ENCODE measurements at regions not wholly inside any gene's neighbourhood (a gene's known extent, or its start where the extent isn't known, plus 50 kb on each side); places are given as distances from the start of the nearest gene placed in this dataset.

GRCh38 chr5:52517667-52518066 lies 270.0 kb upstream of the ITGA1 start:
- H2BK5ac ChIP-seq (ENCODE audit: low read depth, low read length), result no peak overlapping the region
- no peaks in the 10 kb centered on the region for H3K23me2 ChIP-seq (ENCODE audit: low read depth, low read length)
- no peak overlapping the region for H4K91ac ChIP-seq (replicated peaks; ENCODE audit: insufficient read length, low read length)
- no peak overlapping the region for H3K14ac ChIP-seq (ENCODE audit: insufficient read length)
- no peak overlapping the region for H2BK120ac ChIP-seq (replicated peaks; ENCODE audit: low read depth, low read length)
- no peak for FAIRE-seq
- H2AFZ ChIP-seq (ENCODE audit: low read length), result no peak overlapping the region
- no peaks in the 10 kb centered on the region for H4K20me1 ChIP-seq (replicated peaks in 1 of 2; ENCODE audit: control insufficient read depth in 1 of 2, insufficient read depth in 2 of 2, low read length in 2 of 2)
- no peak overlapping the region for H2BK15ac ChIP-seq (ENCODE audit: low read length)
- H3K9me3 ChIP-seq (ENCODE audit: insufficient read depth in 2 of 2, low read depth in 1 of 2, low read length in 1 of 2), result no peaks in the 10 kb centered on the region; a peak in 1 of 4 replicates
- H2AK5ac ChIP-seq (ENCODE audit: low read depth, low read length), result no peak overlapping the region
- no peak overlapping the region for H4K8ac ChIP-seq (ENCODE audit: extremely low read depth, insufficient read depth, low read length)
- WGBS, 2 experiments (ENCODE audit: extremely low coverage in 1 of 2, insufficient coverage in 1 of 2, insufficient read length in 1 of 2, insufficient replicate concordance in 2 of 2, low coverage in 1 of 2, low lambda C conversion rate in 2 of 2, missing lambda C conversion rate in 1 of 2), result 86% methylated on average over 17 of the region's 18 CpGs; no CpG with 5 or more reads in 1 of the 2 experiments
- no peak overlapping the region for H3K56ac ChIP-seq (replicated peaks; ENCODE audit: insufficient read length, low read depth, low read length)
- no peak overlapping the region for H4K5ac ChIP-seq (ENCODE audit: insufficient read length, low read depth, low read length)
- H2BK12ac ChIP-seq (ENCODE audit: low read depth, low read length), result no peak overlapping the region
- DNase-seq (ENCODE audit: low read depth in 1 of 2, low spot score in 2 of 2), result no peak
- no peak overlapping the region for H3K18ac ChIP-seq (ENCODE audit: extremely low read depth, low read length)
- no peaks in the 10 kb centered on the region for H3K36me3 ChIP-seq (ENCODE audit: control insufficient read depth in 2 of 4, insufficient read depth in 4 of 4, low read length in 3 of 4)
- no peak overlapping the region for H3K9ac ChIP-seq (replicated peaks in 1 of 4; ENCODE audit: extremely low read depth in 1 of 4, low read depth in 3 of 4, low read length in 3 of 4)
- TF ChIP-seq CHD1 (IDR thresholded peaks at IDR 0.05; ENCODE audit: low read depth, low read length) (no peak), SAP30 (IDR thresholded peaks at IDR 0.05; ENCODE audit: insufficient read depth, insufficient replicate concordance, low read length) (no peak), RFX5 (IDR thresholded peaks at IDR 0.05; ENCODE audit: borderline replicate concordance, low read depth, low read length) (no peak), TAF7 (optimal IDR thresholded peaks at IDR 0.05; ENCODE audit: borderline replicate concordance, low read depth, low read length) (no peak), SP4 (IDR thresholded peaks at IDR 0.05; ENCODE audit: low read length) (no peak), NANOG (IDR thresholded peaks at IDR 0.05; ENCODE audit: insufficient read depth, low read depth, low read length, poor library complexity, severe bottlenecking) (no peak), SIRT6 (IDR thresholded peaks at IDR 0.05; ENCODE audit: low read length) (no peak), KDM5A (IDR thresholded peaks at IDR 0.05; ENCODE audit: low read length) (no peak)
- no peaks in the 10 kb centered on the region for H3K79me1 ChIP-seq (ENCODE audit: low read depth, low read length)
- H3K27ac ChIP-seq (ENCODE audit: low read depth, low read length), result no peak overlapping the region
- H3K79me2 ChIP-seq (ENCODE audit: control insufficient read depth in 1 of 2, insufficient read depth in 2 of 2, low read length in 2 of 2), result no peaks in the 10 kb centered on the region
- no peak overlapping the region for H3K4me2 ChIP-seq (ENCODE audit: insufficient read depth in 1 of 2, low read depth in 2 of 2, low read length in 2 of 2)
- H3K23ac ChIP-seq (ENCODE audit: insufficient read length), result no peak overlapping the region
- no peaks in the 10 kb centered on the region for H3K27me3 ChIP-seq (replicated peaks in 1 of 4; ENCODE audit: control insufficient read depth in 3 of 4, extremely low read depth in 1 of 4, insufficient read depth in 3 of 4, low read length in 3 of 4)
- H3K4me1 ChIP-seq (replicated peaks in 1 of 4; ENCODE audit: control insufficient read depth in 3 of 4, insufficient read depth in 4 of 4, low read length in 3 of 4), result no peaks in the 10 kb centered on the region
- H2BK20ac ChIP-seq (ENCODE audit: low read length), result no peak overlapping the region
- no peak overlapping the region for H3K4ac ChIP-seq (replicated peaks; ENCODE audit: insufficient read length, low read depth, low read length)
- POLR2A ChIA-PET (ENCODE audit: partially characterized antibody), result no interaction called here
- no peak overlapping the region for H3K4me3 ChIP-seq (ENCODE audit: extremely low read depth in 1 of 4, insufficient read depth in 2 of 4, low read depth in 3 of 4, low read length in 4 of 4)
- CTCF ChIA-PET (ENCODE audit: partially characterized antibody), result no interaction called here

Measured in H1 (cell line).